ENCODE measurements at regions not wholly inside any gene's neighbourhood (a gene's known extent, or its start where the extent isn't known, plus 50 kb on each side); places are given as distances from the start of the nearest gene placed in this dataset.

DNA sequence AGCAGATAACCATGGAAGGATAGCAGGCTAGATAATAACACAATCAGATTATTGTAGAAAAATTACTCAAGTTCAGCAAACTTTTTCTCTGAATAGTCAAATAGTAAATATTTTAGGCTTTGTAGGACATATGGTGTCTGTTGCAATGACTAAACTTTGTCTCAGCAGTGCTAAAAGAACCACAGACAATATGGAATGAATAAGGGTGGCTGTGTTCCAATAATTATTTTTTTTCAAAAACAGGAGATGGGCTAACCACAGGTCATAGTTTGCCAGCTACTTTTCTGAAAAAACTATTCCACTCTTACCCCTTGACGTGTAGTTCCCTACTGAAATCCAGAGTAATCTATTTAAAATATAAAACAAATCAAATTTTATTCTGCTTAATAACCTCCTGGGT is 153.9 kb upstream of the LRRC4C start:
- no peak for TF ChIP-seq CTCF (IDR thresholded peaks at IDR 0.05)
- no peak for TF ChIP-seq EP300 (IDR thresholded peaks at IDR 0.05)
- TF ChIP-seq POLR2AphosphoS5 (IDR thresholded peaks at IDR 0.05) = no peak
- TF ChIP-seq POLR2A (IDR thresholded peaks at IDR 0.05) = no peak

Measured in stomach (tissue), 4 donors.